IgD-negative memory B cell (primary cell): ENCODE measurements at regions not wholly inside any gene's neighbourhood (a gene's known extent, or its start where the extent isn't known, plus 50 kb on each side); places are given as distances from the start of the nearest gene placed in this dataset.

Experiments used
- H3K27ac Mint-ChIP-seq, 3 donors: one replicate each; pipeline ENCODE4 v1.8.0; 2020 to 2022; ENCODE audit warnings: mild to moderate bottlenecking in 3 of 3, mixed read lengths in 3 of 3, moderate library complexity in 1 of 3
- H3K27me3 Mint-ChIP-seq: one replicate; pipeline ENCODE4 v1.8.0; 2021; ENCODE audit warnings: mixed read lengths
- H3K36me3 Mint-ChIP-seq: one replicate; pipeline ENCODE4 v1.8.0; 2020; ENCODE audit warnings: mild to moderate bottlenecking, mixed read lengths
- H3K4me1 Mint-ChIP-seq, 3 donors: one replicate each; pipeline ENCODE4 v1.8.0; 2020 to 2022; ENCODE audit warnings: mixed read lengths in 3 of 3, mild to moderate bottlenecking in 1 of 3
- H3K4me3 Mint-ChIP-seq, 4 donors: one replicate each; pipeline ENCODE4 v1.8.0; 2020 to 2022; ENCODE audit warnings: mild to moderate bottlenecking in 4 of 4, mixed read lengths in 4 of 4, moderate library complexity in 3 of 4
- H3K9me3 Mint-ChIP-seq, 3 donors: one replicate each; pipeline ENCODE4 v1.8.0; 2020 to 2021; ENCODE audit warnings: mixed read lengths in 3 of 3, mild to moderate bottlenecking in 1 of 3

- peaks cover 0 to 3% (median 2%) of the 10 kb centered on the region in 3 donors for H3K9me3 Mint-ChIP-seq
- no peak overlapping the region for H3K4me3 Mint-ChIP-seq
- H3K27ac Mint-ChIP-seq, result no peak overlapping the region
- H3K27me3 Mint-ChIP-seq, result peaks cover 15% of the 10 kb centered on the region
- H3K4me1 Mint-ChIP-seq, result peaks cover 0 to 1% (median 0%) of the 10 kb centered on the region in 3 donors
- H3K36me3 Mint-ChIP-seq, result no peaks in the 10 kb centered on the region
Observed at GRCh38 chr13:29917650-29918049, 67.2 kb upstream of the UBL3 start.

- Mint-ChIP-seq H3K27ac (no peak overlapping the region), H3K27me3 (peaks cover 8% of the 10 kb centered on the region), H3K36me3 (no peaks in the 10 kb centered on the region), H3K4me1 (peaks cover 0 to 1% (median 0%) of the 10 kb centered on the region in 3 donors), H3K4me3 (no peak overlapping the region), H3K9me3 (peaks cover 0 to 3% (median 2%) of the 10 kb centered on the region in 3 donors)
Observed at GRCh38 chr13:29914581-29914980, 64.2 kb upstream of the UBL3 start.

GRCh38 chr13:29911781-29912418, 61.5 kb upstream of the UBL3 start:
- Mint-ChIP-seq H3K27ac (no peak overlapping the region), H3K27me3 (peaks cover 15% of the 10 kb centered on the region), H3K9me3 (peaks cover 0 to 3% (median 2%) of the 10 kb centered on the region in 3 donors), H3K36me3 (no peaks in the 10 kb centered on the region), H3K4me3 (no peak overlapping the region), H3K4me1 (peaks cover 0 to 3% (median 0%) of the 10 kb centered on the region in 3 donors)

- no peak overlapping the region for H3K4me3 Mint-ChIP-seq
- H3K27ac Mint-ChIP-seq, result no peak overlapping the region
- H3K4me1 Mint-ChIP-seq, result peaks cover 0 to 3% (median 0%) of the 10 kb centered on the region in 3 donors
- peaks cover 15% of the 10 kb centered on the region for H3K27me3 Mint-ChIP-seq
- H3K36me3 Mint-ChIP-seq, result no peaks in the 10 kb centered on the region
- H3K9me3 Mint-ChIP-seq, result peaks cover 0 to 3% (median 2%) of the 10 kb centered on the region in 3 donors
Observed at GRCh38 chr13:29909975-29910674, 59.7 kb upstream of the UBL3 start.

- no peak overlapping the region for H3K27ac Mint-ChIP-seq
- peaks cover 15% of the 10 kb centered on the region for H3K27me3 Mint-ChIP-seq
- H3K4me1 Mint-ChIP-seq, result peaks cover 0 to 3% (median 0%) of the 10 kb centered on the region in 3 donors
- H3K9me3 Mint-ChIP-seq, result peaks cover 0 to 2% (median 0%) of the 10 kb centered on the region in 3 donors
- H3K4me3 Mint-ChIP-seq, result no peak overlapping the region
- no peaks in the 10 kb centered on the region for H3K36me3 Mint-ChIP-seq
Observed at GRCh38 chr13:29909081-29909730, 58.8 kb upstream of the UBL3 start.

GRCh38 chr13:29908416-29909080, 58.1 kb upstream of the UBL3 start:
- H3K9me3 Mint-ChIP-seq, result no peaks in the 10 kb centered on the region
- H3K4me3 Mint-ChIP-seq, result no peak overlapping the region
- peaks cover 20% of the 10 kb centered on the region for H3K27me3 Mint-ChIP-seq
- peaks cover 0 to 3% (median 0%) of the 10 kb centered on the region in 3 donors for H3K4me1 Mint-ChIP-seq
- no peak overlapping the region for H3K27ac Mint-ChIP-seq
- no peaks in the 10 kb centered on the region for H3K36me3 Mint-ChIP-seq

- Mint-ChIP-seq H3K27ac (no peak overlapping the region), H3K4me1 (peaks cover 0 to 3% (median under 1%) of the 10 kb centered on the region in 3 donors), H3K27me3 (peaks cover 19% of the 10 kb centered on the region), H3K4me3 (no peak overlapping the region), H3K9me3 (no peaks in the 10 kb centered on the region), H3K36me3 (no peaks in the 10 kb centered on the region)
Observed at GRCh38 chr13:29907670-29908069, 57.3 kb upstream of the UBL3 start.

- Mint-ChIP-seq H3K36me3 (no peaks in the 10 kb centered on the region), H3K27me3 (peaks cover 23% of the 10 kb centered on the region), H3K9me3 (no peaks in the 10 kb centered on the region), H3K27ac (no peak overlapping the region), H3K4me3 (no peak overlapping the region), H3K4me1 (peaks cover 5% of the 10 kb centered on the region in 3 donors)
Observed at GRCh38 chr13:29906432-29907011, 56.1 kb upstream of the UBL3 start.

GRCh38 chr13:29905845-29906244, 55.4 kb upstream of the UBL3 start:
- no peak overlapping the region for H3K27ac Mint-ChIP-seq
- peaks cover 5% of the 10 kb centered on the region in 3 donors for H3K4me1 Mint-ChIP-seq
- no peaks in the 10 kb centered on the region for H3K36me3 Mint-ChIP-seq
- no peak overlapping the region for H3K4me3 Mint-ChIP-seq
- H3K27me3 Mint-ChIP-seq, result peaks cover 27% of the 10 kb centered on the region
- H3K9me3 Mint-ChIP-seq, result peaks cover 0 to 3% (median 0%) of the 10 kb centered on the region in 3 donors

- Mint-ChIP-seq H3K36me3 (peaks cover 2% of the 10 kb centered on the region), H3K27ac (no peak overlapping the region), H3K4me1 (peaks cover 3 to 5% (median 5%) of the 10 kb centered on the region in 3 donors), H3K4me3 (no peak overlapping the region), H3K9me3 (peaks cover 0 to 9% (median 0%) of the 10 kb centered on the region in 3 donors), H3K27me3 (peaks cover 33% of the 10 kb centered on the region)
Observed at GRCh38 chr13:29903996-29904395, 53.6 kb upstream of the UBL3 start.

- H3K9me3 Mint-ChIP-seq, result peaks cover 0 to 9% (median 0%) of the 10 kb centered on the region in 3 donors
- peak overlapping the region in 1 of 4 donors; percentile 29 for H3K4me3 Mint-ChIP-seq
- H3K27ac Mint-ChIP-seq, result no peak overlapping the region
- H3K4me1 Mint-ChIP-seq, result peaks cover 3 to 5% (median 5%) of the 10 kb centered on the region in 3 donors
- H3K27me3 Mint-ChIP-seq, result peaks cover 33% of the 10 kb centered on the region
- peaks cover 2% of the 10 kb centered on the region for H3K36me3 Mint-ChIP-seq
Observed at GRCh38 chr13:29903543-29903942, 53.1 kb upstream of the UBL3 start.

GRCh38 chr13:29902632-29903305, 52.4 kb upstream of the UBL3 start:
- H3K4me3 Mint-ChIP-seq, result peak overlapping the region in 1 of 4 donors; percentile 1

GRCh38 chr13:29901710-29902631, 51.6 kb upstream of the UBL3 start:
- H3K9me3 Mint-ChIP-seq, result peaks cover 0 to 9% (median 0%) of the 10 kb centered on the region in 3 donors
- peaks cover 2% of the 10 kb centered on the region for H3K36me3 Mint-ChIP-seq
- no peak overlapping the region for H3K27ac Mint-ChIP-seq
- peak overlapping the region in 1 of 4 donors; percentile 1 for H3K4me3 Mint-ChIP-seq
- peaks cover 3 to 5% (median 5%) of the 10 kb centered on the region in 3 donors for H3K4me1 Mint-ChIP-seq
- peaks cover 24% of the 10 kb centered on the region for H3K27me3 Mint-ChIP-seq

More at GRCh38 chr13:29902632-29903305, 52.4 kb upstream of the UBL3 start:
- peaks cover 0 to 9% (median 0%) of the 10 kb centered on the region in 3 donors for H3K9me3 Mint-ChIP-seq
- peaks cover 2% of the 10 kb centered on the region for H3K36me3 Mint-ChIP-seq
- no peak overlapping the region for H3K27ac Mint-ChIP-seq
- H3K4me1 Mint-ChIP-seq, result peaks cover 3 to 5% (median 5%) of the 10 kb centered on the region in 3 donors
- H3K27me3 Mint-ChIP-seq, result peaks cover 26% of the 10 kb centered on the region
